Heart left ventricle (tissue), 13 donors: ENCODE measurements at regions not wholly inside any gene's neighbourhood (a gene's known extent, or its start where the extent isn't known, plus 50 kb on each side); places are given as distances from the start of the nearest gene placed in this dataset.

ENCODE experiments used
- POLR2A ChIP-seq, 2 donors: fragments of 450-650 bp; IDR thresholded peaks; one replicate each; pipeline ENCODE4 v1.6.1; 2017; ENCODE audit warnings: antibody characterized with exemption in 2 of 2, mild to moderate bottlenecking in 2 of 2, moderate library complexity in 2 of 2
- TF ChIP-seq, protein P1 (sequence below), 12 donors: fragments of 200-600 bp; sonication (generic) in 4 of 12; IDR thresholded peaks; one replicate each; pipeline versions ENCODE4 v1.5.0 to v1.8.0; 2018 to 2022; ENCODE audit warnings: antibody characterized with exemption in 12 of 12, mild to moderate bottlenecking in 5 of 12
- donor health status: ischemic (EF 13 %, LVEDD 7.1; RV severe dilation, severe dysfunction).
- donor health status: DM: no; HTN: yes; CAD: no.
- donor health status: DM: no; HTN: no; CAD: no.
- donor health status: ischemic (EF 25% LVEDD 6.9; RV normal size, moderate dysfunction).
- donor health status: ischemic (EF 25% LVEDD 5.7; RV mildly dilated, moderate dysfunction).
- donor health status: ischemic (EF 35%, LVEDD 5.7; RV mildly dilated, moderate dysfunction).
- donor health status: nonischemic (EF 11% LVEDD 7.7; RV severe dilation, severe dysfunction).
- donor health status: DM: yes; HTN: yes; CAD: no.
- donor health status: PGD.
- donor health status: ischemic (EF 29% LVEDD 5.4; RV normal size, mild dysfunction).
- donor health status: nonischemic (EF 23%, LVEDD 6.1; RV moderate dilation, normal function).

DNA sequence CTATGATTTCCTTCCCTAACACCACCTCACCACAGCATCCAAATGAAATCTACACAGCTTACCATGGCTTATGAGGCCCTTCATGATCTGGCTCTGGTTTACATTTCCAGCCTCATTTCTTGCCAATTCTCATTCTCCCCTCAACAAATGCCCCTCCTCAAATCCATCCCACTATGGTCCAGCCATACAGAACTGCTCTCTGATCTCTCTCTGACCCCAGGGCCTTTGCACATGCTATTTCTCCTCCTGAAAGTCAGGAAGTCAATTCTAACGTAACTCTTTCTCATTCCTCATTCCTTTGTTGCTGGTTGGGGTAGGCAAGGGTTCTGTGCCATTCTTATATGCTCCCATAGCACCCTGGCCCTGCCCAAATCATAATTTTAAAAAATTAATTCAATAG is 120.0 kb downstream of the LRIG2 start:
- TF ChIP-seq, protein P1, sequence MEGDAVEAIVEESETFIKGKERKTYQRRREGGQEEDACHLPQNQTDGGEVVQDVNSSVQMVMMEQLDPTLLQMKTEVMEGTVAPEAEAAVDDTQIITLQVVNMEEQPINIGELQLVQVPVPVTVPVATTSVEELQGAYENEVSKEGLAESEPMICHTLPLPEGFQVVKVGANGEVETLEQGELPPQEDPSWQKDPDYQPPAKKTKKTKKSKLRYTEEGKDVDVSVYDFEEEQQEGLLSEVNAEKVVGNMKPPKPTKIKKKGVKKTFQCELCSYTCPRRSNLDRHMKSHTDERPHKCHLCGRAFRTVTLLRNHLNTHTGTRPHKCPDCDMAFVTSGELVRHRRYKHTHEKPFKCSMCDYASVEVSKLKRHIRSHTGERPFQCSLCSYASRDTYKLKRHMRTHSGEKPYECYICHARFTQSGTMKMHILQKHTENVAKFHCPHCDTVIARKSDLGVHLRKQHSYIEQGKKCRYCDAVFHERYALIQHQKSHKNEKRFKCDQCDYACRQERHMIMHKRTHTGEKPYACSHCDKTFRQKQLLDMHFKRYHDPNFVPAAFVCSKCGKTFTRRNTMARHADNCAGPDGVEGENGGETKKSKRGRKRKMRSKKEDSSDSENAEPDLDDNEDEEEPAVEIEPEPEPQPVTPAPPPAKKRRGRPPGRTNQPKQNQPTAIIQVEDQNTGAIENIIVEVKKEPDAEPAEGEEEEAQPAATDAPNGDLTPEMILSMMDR (IDR thresholded peaks at IDR 0.05) = no peak
- TF ChIP-seq POLR2A (IDR thresholded peaks at IDR 0.05) = no peak
